Psoas muscle (tissue), 7 donors: ENCODE measurements at regions not wholly inside any gene's neighbourhood (a gene's known extent, or its start where the extent isn't known, plus 50 kb on each side); places are given as distances from the start of the nearest gene placed in this dataset.

Experiments
- ATAC-seq, 4 donors: fragments of 200-7000 bp; cut with Tn5 transposase; one replicate each; pipeline ENCODE4 v1.9.1; 2020; ENCODE audit warnings: moderate library complexity in 3 of 4, mild to moderate bottlenecking in 2 of 4
- DNase-seq, 2 donors: peaks; one replicate each; pipeline ENCODE4 v3.0.0-alpha.2; 2020
- H3K27ac ChIP-seq: fragments of 200-600 bp; one replicate; pipeline ENCODE4 v1.8.0; 2022
- H3K27me3 ChIP-seq, 3 donors: fragments of 200-600 bp in 1 of 3; one replicate each; pipeline versions ENCODE4 v1.6.1 to v1.8.0; 2013 to 2022; ENCODE audit warnings: low read length in 2 of 3, mild to moderate bottlenecking in 2 of 3, moderate library complexity in 1 of 3; ENCODE audit not compliant: insufficient read depth in 3 of 3
- H3K36me3 ChIP-seq, 2 donors: fragments of 200-600 bp in 1 of 2; one replicate each; pipeline versions ENCODE4 v1.6.1 to v1.8.0; 2013 to 2022; ENCODE audit warnings: low read depth in 1 of 2, mild to moderate bottlenecking in 1 of 2, moderate library complexity in 1 of 2; ENCODE audit not compliant: insufficient read depth in 1 of 2
- H3K4me1 ChIP-seq: fragments of 200-600 bp; one replicate; pipeline ENCODE4 v1.8.0; 2022
- H3K4me3 ChIP-seq: fragments of 200-600 bp; one replicate; pipeline ENCODE4 v1.8.0; 2022; ENCODE audit warnings: mild to moderate bottlenecking
- H3K9me3 ChIP-seq: fragments of 200-600 bp; one replicate; pipeline ENCODE4 v1.8.0; 2022
- WGBS, 3 donors: extraction: QIAGEN DNeasy Blood & Tissue Kit; methylation state at CpG; one replicate each; pipeline versions ENCODE4 v1.1.6 to v1.1.7; 2013; 5-methylcytosine and 5-hydroxymethylcytosine counted together
- intact Hi-C, 2 donors: fragments of 100-400 bp; cut with DNase I; formaldehyde crosslinking; loops; one replicate each; pipeline versions ENCODE4 v1.11.0 to v1.14.2; 2022
- TF ChIP-seq, protein P1 (sequence below): fragments of 200-600 bp; IDR thresholded peaks from one replicate; pipeline ENCODE4 v1.8.0; 2022; ENCODE audit warnings: antibody characterized with exemption
- donor health status: healthy with polysubstance abuse.
- donor health status: DM: no; HTN: no; CAD: no; lungs with moderate emphysema.
- donor health status: Bipolar disorder and iron deficiency.
- donor health status: healthy.
- donor health status: DM: yes; HTN: yes; CAD: no.
- donor health status: DM: no; HTN: no; CAD: no.
- donor health status: DM: yes; HTN: yes; CAD: no.

DNA sequence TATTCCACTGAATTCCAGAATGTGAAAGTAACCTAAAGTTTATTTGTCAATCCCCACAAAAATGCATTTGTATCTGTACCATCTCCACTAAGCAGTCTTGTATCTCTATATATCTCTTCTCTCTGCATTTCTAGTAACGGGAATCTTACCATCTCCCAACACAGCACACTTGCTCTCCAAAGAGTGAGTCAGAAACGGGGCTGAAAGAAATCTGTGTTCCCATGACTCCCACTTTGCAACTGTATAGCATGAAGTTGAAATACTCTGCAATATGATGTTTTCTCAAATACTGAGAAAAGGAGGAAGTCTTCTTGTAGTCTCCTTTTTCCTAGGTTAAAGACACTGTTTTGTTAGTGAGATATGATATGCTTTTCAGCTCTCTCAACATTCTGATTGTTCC, 848.8 kb upstream of the ACO1 start:
- WGBS, 3 donors = 70 to 80% (median 79%) methylated on average over 2 of the region's 2 CpGs

GRCh38 chr9:31536471-31536870, 848.0 kb upstream of the ACO1 start:
- TF ChIP-seq, protein P1, sequence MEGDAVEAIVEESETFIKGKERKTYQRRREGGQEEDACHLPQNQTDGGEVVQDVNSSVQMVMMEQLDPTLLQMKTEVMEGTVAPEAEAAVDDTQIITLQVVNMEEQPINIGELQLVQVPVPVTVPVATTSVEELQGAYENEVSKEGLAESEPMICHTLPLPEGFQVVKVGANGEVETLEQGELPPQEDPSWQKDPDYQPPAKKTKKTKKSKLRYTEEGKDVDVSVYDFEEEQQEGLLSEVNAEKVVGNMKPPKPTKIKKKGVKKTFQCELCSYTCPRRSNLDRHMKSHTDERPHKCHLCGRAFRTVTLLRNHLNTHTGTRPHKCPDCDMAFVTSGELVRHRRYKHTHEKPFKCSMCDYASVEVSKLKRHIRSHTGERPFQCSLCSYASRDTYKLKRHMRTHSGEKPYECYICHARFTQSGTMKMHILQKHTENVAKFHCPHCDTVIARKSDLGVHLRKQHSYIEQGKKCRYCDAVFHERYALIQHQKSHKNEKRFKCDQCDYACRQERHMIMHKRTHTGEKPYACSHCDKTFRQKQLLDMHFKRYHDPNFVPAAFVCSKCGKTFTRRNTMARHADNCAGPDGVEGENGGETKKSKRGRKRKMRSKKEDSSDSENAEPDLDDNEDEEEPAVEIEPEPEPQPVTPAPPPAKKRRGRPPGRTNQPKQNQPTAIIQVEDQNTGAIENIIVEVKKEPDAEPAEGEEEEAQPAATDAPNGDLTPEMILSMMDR = no peak
- 51 to 56% (median 51%) methylated on average over 4 of the region's 4 CpGs for WGBS, 3 donors
- no peak for ATAC-seq
- Histone ChIP-seq H3K4me3 (no peak overlapping the region), H3K36me3 (no peaks in the 10 kb centered on the region), H3K27ac (no peak overlapping the region), H3K27me3 (no peaks in the 10 kb centered on the region), H3K9me3 (no peaks in the 10 kb centered on the region), H3K4me1 (no peaks in the 10 kb centered on the region)
- intact Hi-C loops = no loop called here
- DNase-seq = no peak

More for the DNA sequence above, 848.8 kb upstream of the ACO1 start:
- Histone ChIP-seq H3K9me3 (no peaks in the 10 kb centered on the region), H3K27me3 (no peaks in the 10 kb centered on the region), H3K27ac (no peak overlapping the region), H3K4me3 (no peak overlapping the region), H3K36me3 (no peaks in the 10 kb centered on the region), H3K4me1 (no peaks in the 10 kb centered on the region)
- DNase-seq = no peak
- TF ChIP-seq, protein P1 = no peak
- intact Hi-C loops = no loop called here
- ATAC-seq = no peak

DNA sequence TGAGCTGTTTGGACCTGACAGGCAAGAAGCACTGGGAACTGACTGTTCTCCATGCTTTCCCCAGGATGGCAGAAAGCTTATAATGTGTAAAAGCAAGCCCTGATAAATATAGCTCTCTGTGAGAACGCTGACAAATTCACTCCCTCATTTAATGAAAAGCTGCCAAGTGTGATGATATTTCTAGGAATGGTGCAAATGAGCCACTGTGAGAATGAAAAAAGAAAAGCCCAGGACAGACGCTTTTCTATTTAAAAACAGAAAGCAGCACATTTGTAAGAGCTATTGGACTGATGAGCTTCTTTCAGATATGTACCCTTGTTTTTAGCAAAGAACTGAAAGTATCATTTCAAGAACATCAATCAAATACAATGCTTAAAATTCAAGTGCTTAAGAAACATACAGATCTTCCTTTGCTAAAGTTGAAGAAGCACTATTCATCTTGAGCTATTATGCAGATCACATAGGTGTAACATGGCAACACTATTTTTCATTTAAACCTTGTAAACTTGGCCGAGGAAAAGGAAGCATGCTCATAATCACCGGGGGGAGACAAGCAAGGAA, 842.6 kb upstream of the ACO1 start:
- peak in 2 of 4 donors; percentile 35 to 68 for ATAC-seq
- Histone ChIP-seq H3K27ac (no peak overlapping the region), H3K4me3 (peak overlapping the region; percentile 8)

GRCh38 chr9:31542384-31543055, 841.9 kb upstream of the ACO1 start:
- intact Hi-C loops = no loop called here

More for the DNA sequence above, 842.6 kb upstream of the ACO1 start:
- Histone ChIP-seq H3K4me1 (no peaks in the 10 kb centered on the region), H3K9me3 (no peaks in the 10 kb centered on the region), H3K36me3 (no peaks in the 10 kb centered on the region), H3K27me3 (no peaks in the 10 kb centered on the region)
- WGBS, 3 donors = 6 to 8% (median 8%) methylated on average over 4 of the region's 4 CpGs
- DNase-seq = no peak
- intact Hi-C loops = no loop called here
- TF ChIP-seq, protein P1 = no peak

More at GRCh38 chr9:31542384-31543055, 841.9 kb upstream of the ACO1 start:
- Histone ChIP-seq H3K27ac (no peak overlapping the region), H3K4me3 (peak overlapping the region; percentile 8), H3K9me3 (no peaks in the 10 kb centered on the region), H3K36me3 (no peaks in the 10 kb centered on the region), H3K4me1 (no peaks in the 10 kb centered on the region), H3K27me3 (no peaks in the 10 kb centered on the region)
- DNase-seq (peak in 1 of 2 donors; percentile 26), ATAC-seq (peak; percentile 90 to 98 (median 92))
- WGBS, 3 donors = 15 to 32% (median 19%) methylated on average over 5 of the region's 5 CpGs
- TF ChIP-seq, protein P1 = peak; percentile 36
